Esophagus muscularis mucosa (tissue), 3 donors: ENCODE measurements at regions not wholly inside any gene's neighbourhood (a gene's known extent, or its start where the extent isn't known, plus 50 kb on each side); places are given as distances from the start of the nearest gene placed in this dataset.

Experiments
- POLR2A ChIP-seq: fragments of 450-650 bp; IDR thresholded peaks from one replicate; pipeline ENCODE4 v1.6.1; 2017; ENCODE audit warnings: antibody characterized with exemption, moderate library complexity, mild to moderate bottlenecking, low read depth
- TF ChIP-seq, protein P1 (sequence below), 3 experiments: fragments of 200-600 bp in 2 of 3; fragments of 450-650 bp in 1 of 3; sonication (generic) in 2 of 3; IDR thresholded peaks; one replicate each; pipeline ENCODE4 v1.5.1; 2017 to 2019; ENCODE audit warnings: antibody characterized with exemption in 3 of 3, mild to moderate bottlenecking in 2 of 3, moderate library complexity in 1 of 3

DNA sequence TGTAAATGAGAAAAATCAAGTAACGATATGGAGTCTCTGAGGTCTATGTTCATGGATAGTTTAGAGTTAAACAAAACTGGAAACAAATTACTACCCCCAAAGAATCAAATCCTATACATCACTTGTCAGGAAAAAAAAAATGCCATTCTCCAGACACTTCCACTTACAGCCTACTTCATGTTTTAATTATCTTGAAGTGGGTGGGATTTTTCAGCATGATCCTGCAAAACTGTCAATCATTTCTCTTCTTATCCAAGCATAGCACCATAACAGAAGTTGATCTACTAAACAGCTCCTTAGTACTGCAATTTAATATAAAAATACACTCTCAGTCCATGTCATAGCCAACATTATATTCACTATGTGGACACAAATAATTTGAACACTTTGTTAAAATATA, 833.9 kb downstream of the TUSC7 start:
- TF ChIP-seq, protein P1, sequence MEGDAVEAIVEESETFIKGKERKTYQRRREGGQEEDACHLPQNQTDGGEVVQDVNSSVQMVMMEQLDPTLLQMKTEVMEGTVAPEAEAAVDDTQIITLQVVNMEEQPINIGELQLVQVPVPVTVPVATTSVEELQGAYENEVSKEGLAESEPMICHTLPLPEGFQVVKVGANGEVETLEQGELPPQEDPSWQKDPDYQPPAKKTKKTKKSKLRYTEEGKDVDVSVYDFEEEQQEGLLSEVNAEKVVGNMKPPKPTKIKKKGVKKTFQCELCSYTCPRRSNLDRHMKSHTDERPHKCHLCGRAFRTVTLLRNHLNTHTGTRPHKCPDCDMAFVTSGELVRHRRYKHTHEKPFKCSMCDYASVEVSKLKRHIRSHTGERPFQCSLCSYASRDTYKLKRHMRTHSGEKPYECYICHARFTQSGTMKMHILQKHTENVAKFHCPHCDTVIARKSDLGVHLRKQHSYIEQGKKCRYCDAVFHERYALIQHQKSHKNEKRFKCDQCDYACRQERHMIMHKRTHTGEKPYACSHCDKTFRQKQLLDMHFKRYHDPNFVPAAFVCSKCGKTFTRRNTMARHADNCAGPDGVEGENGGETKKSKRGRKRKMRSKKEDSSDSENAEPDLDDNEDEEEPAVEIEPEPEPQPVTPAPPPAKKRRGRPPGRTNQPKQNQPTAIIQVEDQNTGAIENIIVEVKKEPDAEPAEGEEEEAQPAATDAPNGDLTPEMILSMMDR (IDR thresholded peaks at IDR 0.05): no peak
- no peak for TF ChIP-seq POLR2A
